NCI-H128 (cell line): ENCODE measurements at regions not wholly inside any gene's neighbourhood (a gene's known extent, or its start where the extent isn't known, plus 50 kb on each side); places are given as distances from the start of the nearest gene placed in this dataset.

ENCODE experiments used
- DNase-seq: peaks from one replicate; lab custom pipeline; 2025; ENCODE audit not compliant: unreplicated experiment; lab: John Stamatoyannopoulos, UW

- no peak for DNase-seq
Observed at GRCh38 chr1:38097284-38097898, 50.8 kb upstream of the POU3F1 start.
